Body of pancreas (tissue), 4 donors: ENCODE measurements at regions not wholly inside any gene's neighbourhood (a gene's known extent, or its start where the extent isn't known, plus 50 kb on each side); places are given as distances from the start of the nearest gene placed in this dataset.

Experiments used
- ATAC-seq: fragments of 150-250 bp; one replicate; pipeline ENCODE4 v1.9.1; 2016
- DNase-seq, 4 donors: peaks; one replicate each; pipeline ENCODE4 v3.0.0-alpha.2; 2019
- H3K27ac ChIP-seq, 4 donors: fragments of 200-600 bp; sonication (generic); 1 replicate in 3 of 4; 2 replicates in 1 of 4; pipeline versions ENCODE4 v1.5.1 to v1.6.1; 2016 to 2019; ENCODE audit warnings: mild to moderate bottlenecking in 1 of 4, mixed read lengths in 1 of 4, moderate library complexity in 1 of 4
- H3K27me3 ChIP-seq, 2 donors: fragments of 200-600 bp; sonication (generic); one replicate each; pipeline ENCODE4 v1.6.0; 2016; ENCODE audit warnings: mild to moderate bottlenecking in 1 of 2
- H3K36me3 ChIP-seq, 2 donors: fragments of 200-600 bp; sonication (generic); replicated peaks in 1 of 2; 2 replicates each; pipeline ENCODE4 v1.5.1; 2016; ENCODE audit warnings: low read depth in 2 of 2; ENCODE audit not compliant: insufficient read depth in 1 of 2
- H3K4me1 ChIP-seq: fragments of 200-600 bp; sonication (generic); one replicate; pipeline ENCODE4 v1.6.0; 2016
- H3K4me3 ChIP-seq, 2 donors: fragments of 200-600 bp; sonication (generic); 1 replicate in 1 of 2; 2 replicates in 1 of 2; pipeline ENCODE4 v1.5.1; 2016 to 2019
- H3K9me3 ChIP-seq, 3 donors: fragments of 200-600 bp; sonication (generic); 1 replicate in 2 of 3; 2 replicates in 1 of 3; pipeline ENCODE4 v1.5.1; 2016
- POLR2A ChIP-seq, 3 donors: fragments of 450-650 bp; IDR thresholded peaks; one replicate each; pipeline ENCODE4 v1.6.1; 2016; ENCODE audit warnings: antibody characterized with exemption in 3 of 3, mild to moderate bottlenecking in 2 of 3
- WGBS, 2 donors: methylation state at CpG; one replicate each; pipeline ENCODE4 v1.1.5; 2017; 5-methylcytosine and 5-hydroxymethylcytosine counted together
- intact Hi-C: fragments of 100-400 bp; cut with DNase I; formaldehyde crosslinking; loops from one replicate; pipeline ENCODE4 v1.15.1; 2023
- TF ChIP-seq, protein P1 (sequence below), 7 experiments: fragments of 450-650 bp in 4 of 7; fragments of 200-600 bp in 3 of 7; sonication (generic) in 3 of 7; IDR thresholded peaks; one replicate each; pipeline ENCODE4 v1.5.1; 2016 to 2019; ENCODE audit warnings: antibody characterized with exemption in 7 of 7

DNA sequence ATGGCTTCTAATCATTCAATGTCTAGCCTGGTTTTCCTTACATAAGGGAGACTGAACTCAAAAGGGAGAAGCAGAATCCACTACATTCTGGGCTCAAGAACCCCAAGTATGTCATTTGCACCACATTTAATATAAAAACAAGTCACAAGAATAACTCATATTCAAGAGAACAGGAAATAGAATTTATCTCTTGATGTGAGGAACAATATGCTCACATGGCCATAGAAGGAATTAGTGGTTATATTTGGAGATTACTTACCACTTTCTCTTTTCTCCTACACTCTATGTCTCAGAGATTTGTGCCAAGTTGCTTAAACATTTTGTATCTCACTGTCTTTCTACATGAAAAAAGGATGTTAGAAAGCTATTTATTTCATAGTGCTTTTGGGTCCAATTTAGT, 922.6 kb upstream of the PABPC4L start:
- TF ChIP-seq POLR2A (IDR thresholded peaks at IDR 0.05): no peak
- TF ChIP-seq, protein P1, sequence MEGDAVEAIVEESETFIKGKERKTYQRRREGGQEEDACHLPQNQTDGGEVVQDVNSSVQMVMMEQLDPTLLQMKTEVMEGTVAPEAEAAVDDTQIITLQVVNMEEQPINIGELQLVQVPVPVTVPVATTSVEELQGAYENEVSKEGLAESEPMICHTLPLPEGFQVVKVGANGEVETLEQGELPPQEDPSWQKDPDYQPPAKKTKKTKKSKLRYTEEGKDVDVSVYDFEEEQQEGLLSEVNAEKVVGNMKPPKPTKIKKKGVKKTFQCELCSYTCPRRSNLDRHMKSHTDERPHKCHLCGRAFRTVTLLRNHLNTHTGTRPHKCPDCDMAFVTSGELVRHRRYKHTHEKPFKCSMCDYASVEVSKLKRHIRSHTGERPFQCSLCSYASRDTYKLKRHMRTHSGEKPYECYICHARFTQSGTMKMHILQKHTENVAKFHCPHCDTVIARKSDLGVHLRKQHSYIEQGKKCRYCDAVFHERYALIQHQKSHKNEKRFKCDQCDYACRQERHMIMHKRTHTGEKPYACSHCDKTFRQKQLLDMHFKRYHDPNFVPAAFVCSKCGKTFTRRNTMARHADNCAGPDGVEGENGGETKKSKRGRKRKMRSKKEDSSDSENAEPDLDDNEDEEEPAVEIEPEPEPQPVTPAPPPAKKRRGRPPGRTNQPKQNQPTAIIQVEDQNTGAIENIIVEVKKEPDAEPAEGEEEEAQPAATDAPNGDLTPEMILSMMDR (IDR thresholded peaks at IDR 0.05): no peak
- H3K4me3 ChIP-seq: no peak overlapping the region
- no peaks in the 10 kb centered on the region for H3K27me3 ChIP-seq
- H3K9me3 ChIP-seq: no peaks in the 10 kb centered on the region
- no peak overlapping the region for H3K27ac ChIP-seq
- intact Hi-C loops: no loop called here
- H3K36me3 ChIP-seq: no peaks in the 10 kb centered on the region
- no peaks in the 10 kb centered on the region for H3K4me1 ChIP-seq
- DNase-seq (no peak), ATAC-seq (no peak)

DNA sequence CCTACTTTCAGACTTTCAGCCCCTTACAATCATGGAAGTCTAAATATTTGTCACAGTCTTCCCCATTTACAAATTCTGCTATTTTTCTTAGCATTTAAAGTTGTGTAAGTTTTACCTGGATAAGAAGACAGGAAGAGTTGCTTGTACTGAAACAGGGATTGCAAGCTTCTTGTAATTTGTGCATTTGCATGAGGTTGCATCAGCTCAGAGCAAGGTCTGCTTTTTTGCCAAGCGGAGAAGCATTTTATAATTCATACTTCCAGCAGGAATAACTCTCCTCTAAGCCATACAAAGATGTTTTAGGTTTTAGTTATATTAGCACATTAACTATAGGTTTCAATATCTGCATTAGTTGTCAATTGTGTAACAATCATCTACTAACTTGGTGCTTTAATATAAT, 922.0 kb upstream of the PABPC4L start:
- Histone ChIP-seq H3K27ac (no peak overlapping the region), H3K9me3 (no peaks in the 10 kb centered on the region), H3K36me3 (no peaks in the 10 kb centered on the region), H3K4me3 (no peak overlapping the region), H3K27me3 (no peaks in the 10 kb centered on the region), H3K4me1 (no peaks in the 10 kb centered on the region)
- ATAC-seq (no peak), DNase-seq (no peak)
- TF ChIP-seq POLR2A (IDR thresholded peaks at IDR 0.05): no peak
- TF ChIP-seq, protein P1 (IDR thresholded peaks at IDR 0.05): no peak
- intact Hi-C loops: no loop called here
- WGBS, 2 donors: 94 to 96% methylated on average over 1 of the region's 1 CpG

DNA sequence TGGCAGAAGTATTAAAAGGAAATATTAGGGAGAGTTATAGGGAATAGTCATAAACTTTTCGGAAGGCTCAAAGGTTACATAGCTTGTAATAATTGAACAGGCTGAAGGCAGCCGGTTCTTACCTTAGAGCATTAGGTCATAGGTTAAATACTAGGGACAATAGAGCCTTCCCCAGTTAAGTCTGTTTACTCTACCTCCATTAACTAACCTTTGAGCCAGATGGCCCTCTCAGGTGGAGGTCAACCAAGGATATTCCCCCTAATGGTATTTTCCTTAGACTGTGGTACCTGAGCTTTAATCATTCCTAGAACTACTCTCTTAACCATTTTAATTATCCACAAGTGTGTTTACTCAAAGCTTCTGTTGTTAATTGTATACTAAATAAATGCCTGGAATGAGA, 920.9 kb upstream of the PABPC4L start:
- no peak for ATAC-seq
- no peak overlapping the region for H3K27ac ChIP-seq
- H3K27me3 ChIP-seq: no peaks in the 10 kb centered on the region
- no peaks in the 10 kb centered on the region for H3K9me3 ChIP-seq
- no peaks in the 10 kb centered on the region for H3K36me3 ChIP-seq
- WGBS, 2 donors: 27 to 35% methylated on average over 2 of the region's 2 CpGs
- TF ChIP-seq, protein P1 (IDR thresholded peaks at IDR 0.05): no peak
- TF ChIP-seq POLR2A (IDR thresholded peaks at IDR 0.05): no peak
- intact Hi-C loops: no loop called here
- no peak overlapping the region for H3K4me3 ChIP-seq
- no peaks in the 10 kb centered on the region for H3K4me1 ChIP-seq
- no peak for DNase-seq

DNA sequence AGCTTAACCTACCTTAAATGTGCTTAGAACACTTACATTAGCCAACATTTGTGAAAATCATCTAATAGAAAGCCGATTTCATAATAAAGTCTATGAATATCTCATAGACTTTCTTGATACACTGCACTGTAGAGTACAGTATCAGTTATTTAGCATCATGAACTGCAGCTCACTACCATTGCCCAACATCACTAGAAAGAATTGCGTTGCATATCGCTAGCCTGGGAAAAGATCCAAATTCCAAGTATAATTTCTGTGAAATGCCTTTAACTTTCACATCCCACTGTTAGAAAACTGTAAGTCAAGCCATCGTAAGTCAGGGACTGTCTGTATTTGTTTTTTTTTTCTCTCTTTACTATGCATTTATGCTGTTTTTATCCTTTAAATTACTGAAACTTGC, 918.6 kb upstream of the PABPC4L start:
- no peaks in the 10 kb centered on the region for H3K4me1 ChIP-seq
- no peaks in the 10 kb centered on the region for H3K9me3 ChIP-seq
- DNase-seq (no peak), ATAC-seq (no peak)
- H3K27me3 ChIP-seq: no peaks in the 10 kb centered on the region
- H3K36me3 ChIP-seq: no peaks in the 10 kb centered on the region
- 55 to 58% methylated on average over 4 of the region's 4 CpGs for WGBS, 2 donors
- TF ChIP-seq, protein P1 (IDR thresholded peaks at IDR 0.05): no peak
- no peak overlapping the region for H3K4me3 ChIP-seq
- intact Hi-C loops: no loop called here
- no peak overlapping the region for H3K27ac ChIP-seq

DNA sequence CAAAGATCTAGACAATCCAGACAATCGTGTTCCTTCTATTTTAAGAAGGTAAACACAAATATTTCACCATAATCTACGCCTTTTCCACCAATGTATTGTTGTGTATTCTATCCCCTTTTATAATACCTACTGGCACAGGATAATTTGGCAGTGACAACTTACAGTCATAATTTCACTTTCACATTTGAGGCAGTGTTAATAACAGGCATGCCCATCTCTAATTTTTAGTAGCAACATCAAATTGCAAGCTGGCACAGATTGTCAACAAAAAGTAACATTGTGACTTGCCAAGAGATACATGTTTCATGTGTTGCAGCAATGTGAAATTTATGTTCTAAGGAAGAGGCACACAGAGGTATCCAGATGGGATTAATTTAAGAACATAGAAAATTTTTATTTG, 912.5 kb upstream of the PABPC4L start:
- 23 to 38% methylated on average over 2 of the region's 2 CpGs for WGBS, 2 donors
- DNase-seq (no peak), ATAC-seq (no peak)
- H3K9me3 ChIP-seq: no peaks in the 10 kb centered on the region
- H3K4me1 ChIP-seq: no peaks in the 10 kb centered on the region
- H3K36me3 ChIP-seq: no peaks in the 10 kb centered on the region
- no peak overlapping the region for H3K27ac ChIP-seq
- no peak overlapping the region for H3K4me3 ChIP-seq
- intact Hi-C loops: no loop called here
- H3K27me3 ChIP-seq: no peaks in the 10 kb centered on the region
- no peak for TF ChIP-seq POLR2A (IDR thresholded peaks at IDR 0.05)
- TF ChIP-seq, protein P1 (IDR thresholded peaks at IDR 0.05): no peak
